ENCODE measurements at regions not wholly inside any gene's neighbourhood (a gene's known extent, or its start where the extent isn't known, plus 50 kb on each side); places are given as distances from the start of the nearest gene placed in this dataset.

- DNase-seq: no peak
- no peak overlapping the region for H3K4me3 Mint-ChIP-seq
Measured at GRCh38 chr1:221456918-221457317, 285.0 kb downstream of the DUSP10 start.

GRCh38 chr1:221457685-221458446, 284.0 kb downstream of the DUSP10 start:
- WGBS (ENCODE audit: insufficient coverage): 90% methylated on average over 6 of the region's 7 CpGs
- Histone ChIP-seq H3K36me3 (ENCODE audit: control insufficient read depth, insufficient read depth, low read length) (no peaks in the 10 kb centered on the region), H3K9me3 (ENCODE audit: control insufficient read depth, insufficient read depth, low read length) (no peaks in the 10 kb centered on the region), H3K27me3 (ENCODE audit: control insufficient read depth, insufficient read depth, low read length) (peaks cover 9% of the 10 kb centered on the region), H3K4me3 (ENCODE audit: low read length) (no peak overlapping the region), H3K4me1 (ENCODE audit: control insufficient read depth, insufficient read depth, low read length) (no peaks in the 10 kb centered on the region), H3K27ac (ENCODE audit: low read length) (no peak overlapping the region)
- intact Hi-C loops (cut with micrococcal nuclease): no loop called here
- Mint-ChIP-seq H3K27me3 (ENCODE audit: low read depth in 2 of 2) (peaks cover 16 to 43% of the 10 kb centered on the region in 2 donors), H3K27ac (no peak overlapping the region), H3K4me1 (no peaks in the 10 kb centered on the region), H3K9me3 (no peaks in the 10 kb centered on the region), H3K36me3 (no peaks in the 10 kb centered on the region), H3K4me3 (no peak overlapping the region)
- DNase-seq (no peak), ATAC-seq (no peak)
- TF ChIP-seq CTCF (IDR thresholded peaks at IDR 0.05): no peak

More at GRCh38 chr1:221456918-221457317, 285.0 kb downstream of the DUSP10 start:
- intact Hi-C loops (cut with micrococcal nuclease): no loop called here
- H3K4me1 ChIP-seq (ENCODE audit: control insufficient read depth, insufficient read depth, low read length): no peaks in the 10 kb centered on the region
- no peaks in the 10 kb centered on the region for H3K4me1 Mint-ChIP-seq
- no peaks in the 10 kb centered on the region for H3K9me3 ChIP-seq (ENCODE audit: control insufficient read depth, insufficient read depth, low read length)
- no peak overlapping the region for H3K27ac ChIP-seq (ENCODE audit: low read length)
- H3K27ac Mint-ChIP-seq: no peak overlapping the region
- H3K9me3 Mint-ChIP-seq: no peaks in the 10 kb centered on the region
- H3K27me3 Mint-ChIP-seq (ENCODE audit: low read depth in 2 of 2): peaks cover 22 to 50% of the 10 kb centered on the region in 2 donors
- no peak overlapping the region for H3K4me3 ChIP-seq (ENCODE audit: low read length)
- no peaks in the 10 kb centered on the region for H3K36me3 ChIP-seq (ENCODE audit: control insufficient read depth, insufficient read depth, low read length)
- 96% methylated on average over 4 of the region's 4 CpGs for WGBS (ENCODE audit: insufficient coverage)
- no peak for ATAC-seq
- no peak for TF ChIP-seq CTCF (IDR thresholded peaks at IDR 0.05)
- H3K27me3 ChIP-seq (ENCODE audit: control insufficient read depth, insufficient read depth, low read length): peaks cover 6% of the 10 kb centered on the region
- H3K36me3 Mint-ChIP-seq: no peaks in the 10 kb centered on the region

- WGBS (ENCODE audit: insufficient coverage): 93% methylated on average over 3 of the region's 5 CpGs
- Mint-ChIP-seq H3K9me3 (no peaks in the 10 kb centered on the region), H3K4me1 (no peaks in the 10 kb centered on the region), H3K27ac (no peak overlapping the region), H3K27me3 (ENCODE audit: low read depth in 2 of 2) (peaks cover 16 to 38% of the 10 kb centered on the region in 2 donors), H3K4me3 (no peak overlapping the region), H3K36me3 (no peaks in the 10 kb centered on the region)
- no peak for ATAC-seq
- H3K27ac ChIP-seq (ENCODE audit: low read length): no peak overlapping the region
- intact Hi-C loops (cut with micrococcal nuclease): no loop called here
- TF ChIP-seq CTCF (IDR thresholded peaks at IDR 0.05): no peak
- no peak overlapping the region for H3K4me3 ChIP-seq (ENCODE audit: low read length)
- no peaks in the 10 kb centered on the region for H3K9me3 ChIP-seq (ENCODE audit: control insufficient read depth, insufficient read depth, low read length)
- no peaks in the 10 kb centered on the region for H3K36me3 ChIP-seq (ENCODE audit: control insufficient read depth, insufficient read depth, low read length)
- H3K4me1 ChIP-seq (ENCODE audit: control insufficient read depth, insufficient read depth, low read length): no peaks in the 10 kb centered on the region
- DNase-seq: no peak
- H3K27me3 ChIP-seq (ENCODE audit: control insufficient read depth, insufficient read depth, low read length): peaks cover 9% of the 10 kb centered on the region
Measured at GRCh38 chr1:221458447-221459156, 283.3 kb downstream of the DUSP10 start.

Measured in natural killer cell (primary cell).